ENCODE measurements at regions not wholly inside any gene's neighbourhood (a gene's known extent, or its start where the extent isn't known, plus 50 kb on each side); places are given as distances from the start of the nearest gene placed in this dataset.

DNA sequence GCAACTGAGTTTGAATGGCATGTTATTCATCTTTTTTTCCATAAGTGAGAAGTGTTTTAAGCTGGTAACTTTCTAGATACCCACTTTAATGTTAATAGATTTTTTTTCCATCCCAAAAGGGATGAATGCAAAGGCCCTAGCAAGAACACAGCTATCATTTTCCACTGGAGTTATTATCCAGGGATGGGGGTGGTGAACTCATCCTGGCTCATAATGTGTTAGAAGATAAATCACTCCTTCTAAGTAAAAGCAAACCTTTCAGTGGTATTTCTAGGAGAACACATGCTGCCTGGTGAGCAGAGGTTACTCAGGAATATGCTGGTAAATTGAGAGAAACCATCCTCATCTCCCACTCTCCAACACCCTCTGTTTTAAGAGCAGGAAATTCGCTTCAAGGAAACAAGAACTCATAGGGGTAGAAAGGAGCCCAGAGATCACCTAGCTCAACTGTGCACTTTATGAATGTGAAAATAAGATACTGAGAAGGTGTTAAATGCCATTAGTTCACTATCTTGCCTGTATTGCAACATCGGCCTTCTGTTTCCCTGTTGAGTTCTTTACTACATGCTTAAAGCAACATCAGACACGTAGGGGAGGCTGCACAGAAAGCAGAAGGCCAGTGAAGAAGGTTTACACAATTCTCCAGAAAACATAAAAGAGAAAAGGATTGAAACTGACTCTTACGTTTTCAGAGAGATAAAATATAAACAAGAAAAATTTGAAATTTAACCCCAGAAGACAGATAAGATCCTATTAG, 264.0 kb upstream of the PRKCQ start:
- DNase-seq (ENCODE audit: low read depth in 2 of 2): no peak
- H3K4me3 ChIP-seq (replicated peaks in 1 of 2; ENCODE audit: low read depth in 2 of 2, low read length in 2 of 2): no peak overlapping the region
- no peak for TF ChIP-seq CTCF (IDR thresholded peaks at IDR 0.05; ENCODE audit: low read depth, low read length)

- DNase-seq (ENCODE audit: low read depth in 2 of 2): no peak
- no peak for TF ChIP-seq CTCF (IDR thresholded peaks at IDR 0.05; ENCODE audit: low read depth, low read length)
- H3K4me3 ChIP-seq (replicated peaks in 1 of 2; ENCODE audit: low read depth in 2 of 2, low read length in 2 of 2): no peak overlapping the region
These were observed 263.4 kb upstream of the PRKCQ start for GRCh38 chr10:6843481-6843881.

GRCh38 chr10:6842722-6843121, 262.6 kb upstream of the PRKCQ start:
- DNase-seq (ENCODE audit: low read depth in 2 of 2): no peak

DNA sequence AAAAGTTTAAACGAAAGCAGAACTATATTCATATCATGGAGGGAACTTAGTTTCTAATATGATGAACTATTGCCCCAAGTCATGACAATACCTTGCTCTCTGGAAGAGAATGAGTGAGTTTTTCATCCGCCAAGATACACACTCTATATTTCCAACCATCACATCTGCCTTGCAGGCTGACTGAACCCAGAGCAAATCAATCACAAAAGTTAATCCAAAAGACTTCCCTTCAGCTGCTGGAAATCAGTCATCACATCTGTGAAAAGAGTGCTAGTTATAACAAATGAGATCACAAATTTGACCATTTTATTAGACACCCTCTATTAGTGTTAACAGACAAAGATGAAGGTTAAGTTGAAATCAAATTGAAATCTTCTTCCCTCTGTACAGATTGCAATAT, 261.7 kb upstream of the PRKCQ start:
- TF ChIP-seq CTCF (IDR thresholded peaks at IDR 0.05; ENCODE audit: low read depth, low read length): no peak
- H3K4me3 ChIP-seq (replicated peaks in 1 of 2; ENCODE audit: low read depth in 2 of 2, low read length in 2 of 2): no peak overlapping the region
- no peak for DNase-seq (ENCODE audit: low read depth in 2 of 2)

More at GRCh38 chr10:6842722-6843121, 262.6 kb upstream of the PRKCQ start:
- TF ChIP-seq CTCF (IDR thresholded peaks at IDR 0.05; ENCODE audit: low read depth, low read length): no peak
- H3K4me3 ChIP-seq (replicated peaks in 1 of 2; ENCODE audit: low read depth in 2 of 2, low read length in 2 of 2): no peak overlapping the region

DNA sequence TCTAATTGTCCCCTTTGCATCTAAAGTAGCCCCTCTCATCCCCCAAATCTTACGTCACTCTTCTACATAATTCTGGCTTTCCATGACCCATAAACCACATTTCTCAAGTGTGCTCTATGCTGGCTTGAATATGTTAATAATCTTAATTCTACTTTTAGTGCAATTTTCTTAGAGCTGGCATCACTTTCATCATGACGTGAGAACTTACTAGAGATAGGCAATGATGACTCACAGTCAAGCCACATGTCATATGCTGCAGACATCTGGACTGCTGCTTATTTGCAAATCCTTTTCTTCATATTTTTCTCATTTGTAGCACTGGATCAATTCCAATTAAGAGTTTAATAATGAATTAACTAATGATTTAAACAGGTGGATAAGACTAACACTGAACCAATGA, 260.7 kb upstream of the PRKCQ start:
- TF ChIP-seq CTCF (IDR thresholded peaks at IDR 0.05; ENCODE audit: low read depth, low read length): no peak
- H3K4me3 ChIP-seq (replicated peaks in 1 of 2; ENCODE audit: low read depth in 2 of 2, low read length in 2 of 2): no peak overlapping the region
- DNase-seq (ENCODE audit: low read depth in 2 of 2): peak; percentile 3 to 82

- DNase-seq (ENCODE audit: low read depth in 2 of 2): peak; percentile 2 to 53
- H3K4me3 ChIP-seq (replicated peaks in 1 of 2; ENCODE audit: low read depth in 2 of 2, low read length in 2 of 2): no peak overlapping the region
- no peak for TF ChIP-seq CTCF (IDR thresholded peaks at IDR 0.05; ENCODE audit: low read depth, low read length)
These were observed 260.2 kb upstream of the PRKCQ start for GRCh38 chr10:6840201-6840691.

Measured in cardiac fibroblast (primary cell).